Natural killer cell (primary cell): ENCODE measurements at regions not wholly inside any gene's neighbourhood (a gene's known extent, or its start where the extent isn't known, plus 50 kb on each side); places are given as distances from the start of the nearest gene placed in this dataset.

ENCODE experiments used
- ATAC-seq, 3 donors: fragments of 150-1000 bp in 2 of 3; fragments of 200-7000 bp in 1 of 3; cut with Tn5 transposase; 1 replicate in 1 of 3; 2 replicates in 2 of 3; pipeline ENCODE4 v1.10.0; 2021; ENCODE audit warnings: mild to moderate bottlenecking in 2 of 3, moderate library complexity in 2 of 3
- DNase-seq, 2 donors: peaks; one replicate each; pipeline versions ENCODE4 v3.0.0 to v3.0.0-alpha.2; 2013 to 2021; ENCODE audit warnings: mixed read lengths in 1 of 2
- H3K27ac ChIP-seq: one replicate; pipeline ENCODE4 v1.5.1; 2013; ENCODE audit warnings: mild to moderate bottlenecking, low read length
- H3K27me3 ChIP-seq: one replicate; pipeline ENCODE4 v1.6.1; 2013; ENCODE audit warnings: low read length; ENCODE audit not compliant: control insufficient read depth, insufficient read depth
- H3K36me3 ChIP-seq: one replicate; pipeline ENCODE4 v1.6.1; 2013; ENCODE audit warnings: low read length; ENCODE audit not compliant: control insufficient read depth, insufficient read depth
- H3K4me1 ChIP-seq: one replicate; pipeline ENCODE4 v1.6.1; 2013; ENCODE audit warnings: low read length; ENCODE audit not compliant: control insufficient read depth, insufficient read depth
- H3K4me3 ChIP-seq: one replicate; pipeline ENCODE4 v1.5.1; 2013; ENCODE audit warnings: low read length
- H3K9me3 ChIP-seq: one replicate; pipeline ENCODE4 v1.6.1; 2013; ENCODE audit warnings: low read length; ENCODE audit not compliant: control insufficient read depth, insufficient read depth
- H3K27ac Mint-ChIP-seq, 2 donors: one replicate each; pipeline ENCODE4 v1.8.0; 2022; ENCODE audit warnings: mild to moderate bottlenecking in 2 of 2, mixed read lengths in 2 of 2, moderate library complexity in 1 of 2
- H3K27me3 Mint-ChIP-seq, 2 donors: one replicate each; pipeline ENCODE4 v1.8.0; 2022; ENCODE audit warnings: low read depth in 2 of 2, mixed read lengths in 2 of 2
- H3K36me3 Mint-ChIP-seq: one replicate; pipeline ENCODE4 v1.8.0; 2022; ENCODE audit warnings: mixed read lengths
- H3K4me1 Mint-ChIP-seq, 2 donors: one replicate each; pipeline ENCODE4 v1.8.0; 2022; ENCODE audit warnings: mixed read lengths in 2 of 2
- H3K4me3 Mint-ChIP-seq: one replicate; pipeline ENCODE4 v1.8.0; 2022; ENCODE audit warnings: mild to moderate bottlenecking, moderate library complexity, mixed read lengths
- H3K9me3 Mint-ChIP-seq, 2 donors: one replicate each; pipeline ENCODE4 v1.8.0; 2022; ENCODE audit warnings: mixed read lengths in 2 of 2
- WGBS: methylation state at CpG from one replicate; pipeline ENCODE4 v1.1.7; 2013; ENCODE audit warnings: missing lambda C conversion rate; ENCODE audit not compliant: insufficient coverage; 5-methylcytosine and 5-hydroxymethylcytosine counted together
- intact Hi-C: fragments of 100-400 bp; cut with micrococcal nuclease; formaldehyde crosslinking; loops from one replicate; pipeline ENCODE4 v1.14.2; 2022
- TF ChIP-seq, protein P1 (sequence below): fragments of 200-600 bp; IDR thresholded peaks from one replicate; pipeline ENCODE4 v1.8.0; 2022; ENCODE audit warnings: antibody characterized with exemption

DNA sequence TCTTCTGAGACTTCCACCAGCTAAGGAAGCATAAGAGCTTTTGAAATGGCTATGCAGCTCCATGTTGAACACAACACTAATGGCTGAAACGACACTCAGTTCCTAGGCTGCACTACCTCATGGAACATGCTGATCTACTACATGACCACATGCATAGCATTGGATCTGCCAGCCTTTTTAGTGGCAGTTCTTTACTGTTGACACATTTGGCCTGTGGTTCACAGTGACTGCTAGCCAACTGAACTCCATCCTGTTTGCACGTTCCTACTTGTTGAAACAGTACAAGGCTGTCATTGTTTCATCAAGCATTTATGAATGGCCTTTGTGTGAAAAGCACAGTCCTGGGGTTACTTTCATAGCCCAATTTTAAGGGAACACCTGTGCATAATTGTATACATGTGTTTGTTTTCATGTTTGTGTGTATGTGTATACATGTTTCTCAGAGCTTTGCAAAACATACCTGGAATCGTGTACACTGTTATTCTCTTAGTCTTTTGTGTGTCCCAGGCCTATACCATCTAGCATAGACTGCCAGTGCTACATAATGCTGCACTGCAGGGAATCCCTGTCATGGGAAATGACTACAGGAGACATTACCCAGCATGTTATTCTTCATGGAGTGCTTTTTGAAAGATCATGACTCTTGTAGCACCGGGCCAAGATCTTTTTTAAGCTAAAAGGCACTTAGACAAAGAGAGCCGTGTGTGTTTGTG is 179.6 kb upstream of the ESRRG start:
- TF ChIP-seq, protein P1, sequence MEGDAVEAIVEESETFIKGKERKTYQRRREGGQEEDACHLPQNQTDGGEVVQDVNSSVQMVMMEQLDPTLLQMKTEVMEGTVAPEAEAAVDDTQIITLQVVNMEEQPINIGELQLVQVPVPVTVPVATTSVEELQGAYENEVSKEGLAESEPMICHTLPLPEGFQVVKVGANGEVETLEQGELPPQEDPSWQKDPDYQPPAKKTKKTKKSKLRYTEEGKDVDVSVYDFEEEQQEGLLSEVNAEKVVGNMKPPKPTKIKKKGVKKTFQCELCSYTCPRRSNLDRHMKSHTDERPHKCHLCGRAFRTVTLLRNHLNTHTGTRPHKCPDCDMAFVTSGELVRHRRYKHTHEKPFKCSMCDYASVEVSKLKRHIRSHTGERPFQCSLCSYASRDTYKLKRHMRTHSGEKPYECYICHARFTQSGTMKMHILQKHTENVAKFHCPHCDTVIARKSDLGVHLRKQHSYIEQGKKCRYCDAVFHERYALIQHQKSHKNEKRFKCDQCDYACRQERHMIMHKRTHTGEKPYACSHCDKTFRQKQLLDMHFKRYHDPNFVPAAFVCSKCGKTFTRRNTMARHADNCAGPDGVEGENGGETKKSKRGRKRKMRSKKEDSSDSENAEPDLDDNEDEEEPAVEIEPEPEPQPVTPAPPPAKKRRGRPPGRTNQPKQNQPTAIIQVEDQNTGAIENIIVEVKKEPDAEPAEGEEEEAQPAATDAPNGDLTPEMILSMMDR, result no peak
- Histone ChIP-seq H3K4me1 (no peaks in the 10 kb centered on the region), H3K27ac (no peak overlapping the region), H3K27me3 (no peaks in the 10 kb centered on the region), H3K4me3 (no peak overlapping the region), H3K9me3 (no peaks in the 10 kb centered on the region), H3K36me3 (no peaks in the 10 kb centered on the region)
- no peaks in the 10 kb centered on the region for H3K4me1 Mint-ChIP-seq
- no peak for ATAC-seq
- 84% methylated on average over 5 of the region's 5 CpGs for WGBS
- H3K36me3 Mint-ChIP-seq, result no peaks in the 10 kb centered on the region
- H3K27ac Mint-ChIP-seq, result no peak overlapping the region
- peaks cover 3 to 9% of the 10 kb centered on the region in 2 donors for H3K9me3 Mint-ChIP-seq
- no peak for DNase-seq
- no peak overlapping the region for H3K4me3 Mint-ChIP-seq
- H3K27me3 Mint-ChIP-seq, result no peaks in the 10 kb centered on the region
- intact Hi-C loops, result no loop called here

DNA sequence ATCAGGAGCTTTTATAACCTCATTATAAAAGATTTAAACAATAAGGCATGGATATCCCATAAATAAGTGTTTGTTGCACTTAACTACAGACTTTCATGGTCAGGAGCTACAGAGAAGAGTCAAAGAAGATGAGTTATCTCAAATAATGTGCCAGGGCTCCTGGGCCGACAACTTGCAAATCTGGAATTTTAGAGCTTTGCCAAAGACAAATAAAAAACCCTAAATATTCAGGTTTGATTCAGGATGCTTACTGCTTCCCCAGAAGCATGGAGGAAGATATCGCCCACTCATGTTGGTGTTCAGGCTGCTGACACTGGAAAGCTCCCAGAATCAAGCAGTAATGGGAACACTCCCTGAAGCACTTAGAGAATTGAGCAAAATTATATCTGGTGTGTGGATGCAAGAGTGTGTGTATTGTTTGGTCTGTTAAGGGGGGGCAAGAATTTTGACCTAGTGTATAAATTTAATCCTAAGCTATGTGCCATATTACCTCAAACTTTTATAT is 176.9 kb upstream of the ESRRG start:
- H3K4me1 ChIP-seq, result no peaks in the 10 kb centered on the region
- no peak overlapping the region for H3K4me3 ChIP-seq
- Mint-ChIP-seq H3K4me1 (no peaks in the 10 kb centered on the region), H3K4me3 (no peak overlapping the region), H3K27me3 (no peaks in the 10 kb centered on the region), H3K9me3 (peaks cover 3 to 4% of the 10 kb centered on the region in 2 donors), H3K36me3 (no peaks in the 10 kb centered on the region), H3K27ac (no peak overlapping the region)
- no peak for DNase-seq
- WGBS, result 86% methylated on average over 2 of the region's 2 CpGs
- intact Hi-C loops, result no loop called here
- ATAC-seq, result no peak
- no peaks in the 10 kb centered on the region for H3K36me3 ChIP-seq
- H3K27me3 ChIP-seq, result no peaks in the 10 kb centered on the region
- no peak overlapping the region for H3K27ac ChIP-seq
- TF ChIP-seq, protein P1, result no peak
- no peaks in the 10 kb centered on the region for H3K9me3 ChIP-seq

DNA sequence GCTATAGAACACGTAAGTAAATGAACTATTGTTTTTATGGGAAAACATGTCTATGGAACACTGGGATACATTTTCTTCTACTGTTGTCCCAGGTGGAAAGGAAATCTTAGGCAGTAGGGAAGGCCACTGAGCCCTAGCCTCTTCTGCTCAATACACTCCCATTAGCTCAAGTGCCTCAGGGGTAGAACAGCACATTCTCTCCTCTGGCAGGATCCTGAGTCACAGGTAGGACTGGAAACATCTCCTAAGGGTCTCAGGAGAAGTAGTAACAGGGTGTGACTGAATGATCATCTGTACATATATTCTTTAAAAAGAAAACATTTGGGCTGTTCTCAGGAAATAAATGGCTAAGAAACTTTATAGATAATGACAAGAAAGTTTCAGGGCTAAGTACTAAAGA is 175.6 kb upstream of the ESRRG start:
- H3K9me3 Mint-ChIP-seq, result peaks cover 3% of the 10 kb centered on the region in 2 donors
- no peak overlapping the region for H3K27ac Mint-ChIP-seq
- no peaks in the 10 kb centered on the region for H3K27me3 Mint-ChIP-seq
- intact Hi-C loops, result no loop called here
- Histone ChIP-seq H3K4me1 (no peaks in the 10 kb centered on the region), H3K9me3 (no peaks in the 10 kb centered on the region), H3K36me3 (no peaks in the 10 kb centered on the region), H3K4me3 (no peak overlapping the region), H3K27ac (no peak overlapping the region), H3K27me3 (no peaks in the 10 kb centered on the region)
- TF ChIP-seq, protein P1, result no peak
- H3K4me1 Mint-ChIP-seq, result no peaks in the 10 kb centered on the region
- DNase-seq (no peak), ATAC-seq (no peak)
- no peaks in the 10 kb centered on the region for H3K36me3 Mint-ChIP-seq
- H3K4me3 Mint-ChIP-seq, result no peak overlapping the region
- WGBS, result 75% methylated on average over 1 of the region's 1 CpG

DNA sequence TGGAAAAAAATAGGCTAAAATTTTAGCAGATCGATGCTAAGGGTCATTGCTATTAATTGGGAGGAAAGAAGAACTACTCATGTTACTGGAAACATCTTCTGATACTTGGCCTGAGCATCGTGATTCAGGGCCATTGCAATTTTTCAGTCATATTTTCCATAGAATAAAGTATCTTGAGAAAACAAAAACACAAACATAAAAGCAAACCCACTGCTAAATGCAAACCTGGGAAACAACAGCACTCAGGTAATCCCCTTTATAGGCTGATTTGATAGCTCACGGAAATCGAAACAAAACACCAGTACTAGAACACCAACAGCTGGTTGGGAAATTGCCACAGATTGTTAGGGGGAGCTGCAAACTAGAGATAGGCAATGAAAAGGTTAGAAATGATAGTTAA is 172.9 kb upstream of the ESRRG start:
- peaks cover 3% of the 10 kb centered on the region in 2 donors for H3K9me3 Mint-ChIP-seq
- 78% methylated on average over 2 of the region's 4 CpGs for WGBS
- DNase-seq (no peak), ATAC-seq (no peak)
- no peaks in the 10 kb centered on the region for H3K36me3 Mint-ChIP-seq
- H3K27ac Mint-ChIP-seq, result no peak overlapping the region
- intact Hi-C loops, result no loop called here
- H3K27ac ChIP-seq, result no peak overlapping the region
- no peak overlapping the region for H3K4me3 Mint-ChIP-seq
- no peaks in the 10 kb centered on the region for H3K4me1 Mint-ChIP-seq
- H3K4me3 ChIP-seq, result no peak overlapping the region
- TF ChIP-seq, protein P1, result no peak
- H3K27me3 ChIP-seq, result no peaks in the 10 kb centered on the region
- no peaks in the 10 kb centered on the region for H3K27me3 Mint-ChIP-seq
- H3K36me3 ChIP-seq, result no peaks in the 10 kb centered on the region
- H3K4me1 ChIP-seq, result no peaks in the 10 kb centered on the region
- H3K9me3 ChIP-seq, result no peaks in the 10 kb centered on the region
